Esophagus muscularis mucosa (tissue), 4 donors: ENCODE measurements at regions not wholly inside any gene's neighbourhood (a gene's known extent, or its start where the extent isn't known, plus 50 kb on each side); places are given as distances from the start of the nearest gene placed in this dataset.

ENCODE experiments used
- DNase-seq: peaks from one replicate; pipeline ENCODE4 v3.0.0-alpha.2; 2017; ENCODE audit errors: extremely low spot score
- H3K27ac ChIP-seq, 4 donors: fragments of 200-600 bp; sonication (generic); replicated peaks in 1 of 4; 1 replicate in 3 of 4; 2 replicates in 1 of 4; pipeline ENCODE4 v1.5.1; 2016 to 2019; ENCODE audit warnings: mild to moderate bottlenecking in 1 of 4
- H3K27me3 ChIP-seq, 4 donors: fragments of 200-600 bp; sonication (generic); one replicate each; pipeline versions ENCODE4 v1.5.1 to v1.6.0; 2016 to 2019
- H3K36me3 ChIP-seq, 4 donors: fragments of 200-600 bp; sonication (generic); one replicate each; pipeline ENCODE4 v1.5.1; 2016 to 2019
- H3K4me1 ChIP-seq, 4 donors: fragments of 200-600 bp; sonication (generic); one replicate each; pipeline ENCODE4 v1.5.1; 2016 to 2019
- H3K4me3 ChIP-seq, 4 donors: fragments of 200-600 bp; sonication (generic); 1 replicate in 2 of 4; 2 replicates in 2 of 4; pipeline ENCODE4 v1.5.1; 2016 to 2019; ENCODE audit warnings: mild to moderate bottlenecking in 4 of 4, moderate library complexity in 1 of 4
- H3K9me3 ChIP-seq, 4 donors: fragments of 200-600 bp; sonication (generic); 1 replicate in 3 of 4; 2 replicates in 1 of 4; pipeline ENCODE4 v1.5.1; 2016 to 2019
- EP300 ChIP-seq: sonication (generic); formaldehyde crosslinking; IDR thresholded peaks from one replicate; pipeline ENCODE4 v1.6.1; 2017; ENCODE audit warnings: antibody characterized with exemption
- POLR2A ChIP-seq: fragments of 450-650 bp; IDR thresholded peaks from one replicate; pipeline ENCODE4 v1.6.1; 2017; ENCODE audit warnings: antibody characterized with exemption, moderate library complexity, mild to moderate bottlenecking, low read depth
- POLR2AphosphoS5 ChIP-seq, 2 donors: sonication (generic); formaldehyde crosslinking; IDR thresholded peaks; one replicate each; pipeline ENCODE4 v1.6.1; 2017; ENCODE audit warnings: antibody characterized with exemption in 2 of 2
- WGBS: methylation state at CpG from one replicate; pipeline ENCODE4 v1.1.5; 2018; 5-methylcytosine and 5-hydroxymethylcytosine counted together
- intact Hi-C: fragments of 100-400 bp; cut with DNase I; formaldehyde crosslinking; loops from one replicate; pipeline ENCODE4 v1.15.1; 2023
- TF ChIP-seq, protein P1 (sequence below), 3 experiments: fragments of 200-600 bp in 2 of 3; fragments of 450-650 bp in 1 of 3; sonication (generic) in 2 of 3; IDR thresholded peaks; one replicate each; pipeline ENCODE4 v1.5.1; 2017 to 2019; ENCODE audit warnings: antibody characterized with exemption in 3 of 3, mild to moderate bottlenecking in 2 of 3, moderate library complexity in 1 of 3

DNA sequence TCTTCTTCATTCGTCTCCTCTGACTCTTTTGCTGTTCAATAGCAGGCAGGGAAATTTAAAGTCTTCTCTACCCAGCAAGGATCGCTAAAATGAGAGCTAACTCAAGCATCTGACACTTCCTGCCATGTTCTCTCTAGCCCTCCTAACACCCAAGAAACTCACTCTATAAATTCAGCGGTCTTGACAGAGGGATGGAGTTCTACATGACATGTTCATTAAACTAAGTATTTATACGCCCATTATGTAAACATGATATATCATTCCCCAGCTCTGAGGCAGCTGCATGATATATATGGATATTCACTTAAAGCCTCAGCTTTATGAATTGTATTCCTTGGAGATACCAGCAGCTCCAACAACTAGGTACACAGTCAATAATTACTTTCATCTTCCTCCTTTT lies 231.0 kb downstream of the METTL4 start:
- no peaks in the 10 kb centered on the region for H3K36me3 ChIP-seq
- no peak overlapping the region for H3K4me3 ChIP-seq
- no peak overlapping the region for H3K27ac ChIP-seq
- no peak for DNase-seq
- H3K9me3 ChIP-seq: no peaks in the 10 kb centered on the region
- intact Hi-C loops: no loop called here
- TF ChIP-seq, protein P1, sequence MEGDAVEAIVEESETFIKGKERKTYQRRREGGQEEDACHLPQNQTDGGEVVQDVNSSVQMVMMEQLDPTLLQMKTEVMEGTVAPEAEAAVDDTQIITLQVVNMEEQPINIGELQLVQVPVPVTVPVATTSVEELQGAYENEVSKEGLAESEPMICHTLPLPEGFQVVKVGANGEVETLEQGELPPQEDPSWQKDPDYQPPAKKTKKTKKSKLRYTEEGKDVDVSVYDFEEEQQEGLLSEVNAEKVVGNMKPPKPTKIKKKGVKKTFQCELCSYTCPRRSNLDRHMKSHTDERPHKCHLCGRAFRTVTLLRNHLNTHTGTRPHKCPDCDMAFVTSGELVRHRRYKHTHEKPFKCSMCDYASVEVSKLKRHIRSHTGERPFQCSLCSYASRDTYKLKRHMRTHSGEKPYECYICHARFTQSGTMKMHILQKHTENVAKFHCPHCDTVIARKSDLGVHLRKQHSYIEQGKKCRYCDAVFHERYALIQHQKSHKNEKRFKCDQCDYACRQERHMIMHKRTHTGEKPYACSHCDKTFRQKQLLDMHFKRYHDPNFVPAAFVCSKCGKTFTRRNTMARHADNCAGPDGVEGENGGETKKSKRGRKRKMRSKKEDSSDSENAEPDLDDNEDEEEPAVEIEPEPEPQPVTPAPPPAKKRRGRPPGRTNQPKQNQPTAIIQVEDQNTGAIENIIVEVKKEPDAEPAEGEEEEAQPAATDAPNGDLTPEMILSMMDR (IDR thresholded peaks at IDR 0.05): no peak
- no peak for TF ChIP-seq EP300
- no peak for TF ChIP-seq POLR2AphosphoS5 (IDR thresholded peaks at IDR 0.05)
- TF ChIP-seq POLR2A: no peak
- H3K4me1 ChIP-seq: no peaks in the 10 kb centered on the region
- H3K27me3 ChIP-seq: no peaks in the 10 kb centered on the region
- 38% methylated on average over 4 of the region's 4 CpGs for WGBS

DNA sequence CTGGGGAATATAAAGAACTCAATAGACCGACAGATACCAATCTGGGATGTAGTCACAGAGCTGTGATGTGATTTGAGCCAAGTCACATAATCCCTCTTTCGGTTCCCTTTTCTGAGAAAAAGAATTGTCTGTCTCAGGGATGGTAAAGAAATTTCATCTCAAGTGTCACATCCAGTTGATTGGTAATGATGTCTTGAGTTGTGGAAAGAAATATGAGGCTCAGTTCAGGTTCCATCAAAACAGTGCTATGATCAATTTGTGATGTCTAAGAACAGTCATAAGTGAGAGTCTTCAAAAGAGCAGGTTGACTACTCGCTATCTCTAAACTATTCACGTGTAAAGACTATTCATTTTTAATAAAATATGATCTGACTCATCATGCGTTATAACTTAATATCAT lies 223.3 kb downstream of the METTL4 start:
- intact Hi-C loops: no loop called here
- WGBS: 83% methylated on average over 5 of the region's 5 CpGs
- no peak for DNase-seq
- Histone ChIP-seq H3K27ac (no peak overlapping the region), H3K27me3 (no peaks in the 10 kb centered on the region), H3K4me3 (no peak overlapping the region), H3K36me3 (no peaks in the 10 kb centered on the region), H3K4me1 (no peaks in the 10 kb centered on the region), H3K9me3 (no peaks in the 10 kb centered on the region)
- TF ChIP-seq EP300 (no peak), POLR2AphosphoS5 (IDR thresholded peaks at IDR 0.05) (no peak), POLR2A (no peak)
- TF ChIP-seq, protein P1 (IDR thresholded peaks at IDR 0.05): no peak

DNA sequence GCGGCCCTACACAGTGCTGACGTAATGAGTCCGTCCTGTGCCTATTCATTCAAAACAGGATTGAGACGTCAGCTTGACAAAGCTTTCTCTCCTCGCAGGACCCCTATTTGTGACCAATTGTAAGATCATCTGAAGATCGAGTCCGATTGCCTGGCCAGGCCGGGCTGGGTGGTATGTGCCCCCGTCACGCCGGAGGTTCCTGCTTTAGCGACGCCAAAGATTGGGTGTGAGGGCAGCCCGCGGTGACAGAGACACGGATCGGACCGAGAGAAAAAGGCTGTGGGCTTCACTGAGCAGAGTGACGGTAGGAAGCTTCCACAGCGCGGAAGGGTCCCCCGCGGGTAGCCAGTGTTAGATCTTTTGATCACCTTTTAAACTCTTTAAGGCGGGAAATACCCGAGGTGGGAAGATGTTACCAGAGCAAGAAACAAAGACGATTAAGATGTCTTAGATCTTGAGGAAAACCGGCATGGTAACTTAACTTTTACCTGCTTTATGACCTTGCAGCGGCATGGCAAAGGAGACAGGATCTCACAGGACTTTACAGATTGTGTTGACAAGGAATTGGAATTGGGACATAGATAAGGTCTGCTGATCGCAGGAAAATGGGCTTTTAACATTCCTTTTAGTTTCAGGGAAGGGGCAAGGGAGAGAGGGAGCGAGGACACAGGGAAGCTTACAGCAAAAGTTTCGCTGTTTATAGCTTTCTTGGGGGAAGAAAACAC lies 220.0 kb downstream of the METTL4 start:
- TF ChIP-seq EP300: no peak
- TF ChIP-seq POLR2AphosphoS5 (IDR thresholded peaks at IDR 0.05): no peak
- no peak for TF ChIP-seq POLR2A
- TF ChIP-seq, protein P1 (IDR thresholded peaks at IDR 0.05): no peak
- no peaks in the 10 kb centered on the region for H3K9me3 ChIP-seq
- intact Hi-C loops: no loop called here
- no peaks in the 10 kb centered on the region for H3K27me3 ChIP-seq
- WGBS: 90% methylated on average over 31 of the region's 31 CpGs
- H3K27ac ChIP-seq: no peak overlapping the region
- no peak for DNase-seq
- no peak overlapping the region for H3K4me3 ChIP-seq
- H3K36me3 ChIP-seq: no peaks in the 10 kb centered on the region
- no peaks in the 10 kb centered on the region for H3K4me1 ChIP-seq

DNA sequence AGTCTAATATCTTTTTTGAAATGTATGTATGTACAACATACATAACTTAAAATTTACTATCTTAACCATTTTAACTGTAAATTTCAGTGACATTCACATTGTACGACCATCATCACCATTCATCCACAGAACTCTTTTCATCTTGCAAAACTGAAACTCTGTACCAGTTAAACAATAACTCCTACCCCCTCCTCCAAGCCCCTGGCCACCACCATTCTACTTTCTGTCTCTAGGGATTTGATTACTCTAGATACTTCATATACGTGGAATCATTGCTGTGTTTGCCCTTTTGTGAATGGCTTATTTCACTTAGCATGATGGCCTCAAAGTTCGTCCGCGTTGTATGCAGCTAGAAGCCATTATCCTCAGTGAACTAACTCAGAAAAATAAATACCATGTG lies 217.0 kb downstream of the METTL4 start:
- no peak overlapping the region for H3K4me3 ChIP-seq
- TF ChIP-seq EP300 (no peak), POLR2AphosphoS5 (IDR thresholded peaks at IDR 0.05) (no peak), POLR2A (no peak)
- TF ChIP-seq, protein P1 (IDR thresholded peaks at IDR 0.05): no peak
- no peak overlapping the region for H3K27ac ChIP-seq
- no peaks in the 10 kb centered on the region for H3K27me3 ChIP-seq
- DNase-seq: no peak
- H3K4me1 ChIP-seq: no peaks in the 10 kb centered on the region
- WGBS: 91% methylated on average over 5 of the region's 5 CpGs
- H3K36me3 ChIP-seq: no peaks in the 10 kb centered on the region
- no peaks in the 10 kb centered on the region for H3K9me3 ChIP-seq
- intact Hi-C loops: no loop called here

DNA sequence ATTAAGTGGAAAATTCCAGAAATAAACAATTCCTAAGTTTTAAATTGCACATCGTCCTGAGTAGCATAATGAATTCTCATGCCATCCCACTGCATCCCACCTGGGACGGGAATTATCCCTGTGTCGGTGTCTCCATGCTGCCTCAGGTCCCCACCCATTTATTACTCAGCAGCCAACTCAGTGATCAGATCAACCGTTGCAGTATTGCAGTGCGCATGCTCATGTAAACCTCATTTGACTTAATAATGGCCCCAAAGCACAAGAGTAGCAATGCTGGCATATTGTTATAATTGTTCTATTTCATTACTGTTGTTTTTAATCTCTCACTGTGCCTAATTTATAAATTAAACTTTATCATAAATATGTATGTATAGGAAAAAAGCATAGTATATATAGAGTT lies 214.4 kb downstream of the METTL4 start:
- Histone ChIP-seq H3K27ac (no peak overlapping the region), H3K9me3 (no peaks in the 10 kb centered on the region), H3K4me1 (no peaks in the 10 kb centered on the region), H3K36me3 (no peaks in the 10 kb centered on the region), H3K4me3 (no peak overlapping the region), H3K27me3 (no peaks in the 10 kb centered on the region)
- WGBS: 91% methylated on average over 5 of the region's 5 CpGs
- DNase-seq: no peak
- TF ChIP-seq POLR2A (no peak), EP300 (no peak), POLR2AphosphoS5 (IDR thresholded peaks at IDR 0.05) (no peak)
- TF ChIP-seq, protein P1 (IDR thresholded peaks at IDR 0.05): no peak
- intact Hi-C loops: no loop called here
